ENCODE measurements at regions not wholly inside any gene's neighbourhood (a gene's known extent, or its start where the extent isn't known, plus 50 kb on each side); places are given as distances from the start of the nearest gene placed in this dataset.

GRCh38 chr13:109288151-109288709 is 498.2 kb downstream of the IRS2 start:
- Histone ChIP-seq H3K27ac (ENCODE audit: control insufficient read depth, insufficient read depth) (no peak overlapping the region), H3K4me1 (ENCODE audit: control insufficient read depth, insufficient read depth, low read length) (no peaks in the 10 kb centered on the region), H3K36me3 (ENCODE audit: control insufficient read depth in 2 of 2, insufficient read depth in 2 of 2, low read length in 1 of 2) (no peaks in the 10 kb centered on the region), H3K79me2 (ENCODE audit: control insufficient read depth, insufficient read depth, low read length) (no peaks in the 10 kb centered on the region), H3K9ac (ENCODE audit: control insufficient read depth, insufficient read depth, low read length) (no peak overlapping the region), H3K9me3 (replicated peaks; ENCODE audit: control insufficient read depth, insufficient read depth, low read length) (no peaks in the 10 kb centered on the region), H3K4me3 (no peak overlapping the region), H3K4me2 (ENCODE audit: control insufficient read depth, insufficient read depth) (no peak overlapping the region), H3K27me3 (replicated peaks in 1 of 2; ENCODE audit: control insufficient read depth in 2 of 2, insufficient read depth in 2 of 2, low read length in 1 of 2) (no peaks in the 10 kb centered on the region), H4K20me1 (ENCODE audit: control insufficient read depth, insufficient read depth) (no peaks in the 10 kb centered on the region), H2AFZ (ENCODE audit: control insufficient read depth, low read depth, low read length) (no peak overlapping the region)
- SMC1A ChIA-PET (ENCODE audit: uncharacterized antibody, unreplicated experiment), result interaction anchor here (1.1 kb wide), 1 partner anchor 142 kb away, joined by 3 read pairs; no protein-coding TSS in a partner anchor
- ATAC-seq (no peak), DNase-seq (ENCODE audit: low read depth, low spot score) (no peak), FAIRE-seq (no peak)
- RAD21 ChIA-PET (ENCODE audit: unreplicated experiment), result no interaction called here
- 61% methylated on average over 6 of the region's 6 CpGs for WGBS (ENCODE audit: insufficient coverage, insufficient replicate concordance, low lambda C conversion rate, missing lambda C conversion rate)
- intact Hi-C loops (cut with micrococcal nuclease; ENCODE audit: unreplicated experiment), result no loop called here
- POLR2A ChIA-PET, result no interaction called here
- BruUV-seq (replicated peaks), result no TSS peak
- CTCF ChIA-PET, result no interaction called here
- in situ Hi-C loops (cut with MboI), result no loop called here
- TF ChIP-seq SREBF2 (IDR thresholded peaks at IDR 0.05; ENCODE audit: low read length) (no peak), CBX3 (IDR thresholded peaks at IDR 0.05; ENCODE audit: borderline replicate concordance, low read depth) (no peak), ZZZ3 (IDR thresholded peaks at IDR 0.05; ENCODE audit: control insufficient read depth, insufficient read length, low read depth) (no peak), BHLHE40 (IDR thresholded peaks at IDR 0.05; ENCODE audit: borderline replicate concordance in 1 of 2, low read depth in 2 of 2, low read length in 1 of 2) (no peak), KDM1A (IDR thresholded peaks at IDR 0.05; ENCODE audit: borderline replicate concordance) (no peak), E2F4 (IDR thresholded peaks at IDR 0.05; ENCODE audit: low read depth, low read length) (no peak), ZNF384 (IDR thresholded peaks at IDR 0.05; ENCODE audit: borderline replicate concordance, low read depth, low read length) (no peak), CUX1 (IDR thresholded peaks at IDR 0.05; ENCODE audit: insufficient replicate concordance, low read depth, low read length) (no peak), CHD4 (IDR thresholded peaks at IDR 0.05) (no peak), STAT3 (IDR thresholded peaks at IDR 0.05; ENCODE audit: low read depth, low read length) (no peak), KLF5 (IDR thresholded peaks at IDR 0.05; ENCODE audit: partially characterized antibody) (no peak), ZBTB40 (IDR thresholded peaks at IDR 0.05; ENCODE audit: borderline replicate concordance) (no peak), MTA2 (IDR thresholded peaks at IDR 0.05; ENCODE audit: low read depth) (no peak), SIX5 (IDR thresholded peaks at IDR 0.05; ENCODE audit: low read depth, low read length, severe bottlenecking) (no peak), BACH1 (IDR thresholded peaks at IDR 0.05; ENCODE audit: borderline replicate concordance) (no peak), SREBF1 (IDR thresholded peaks at IDR 0.05; ENCODE audit: low read length) (no peak)

All from GM12878 (cell line).